Fibroblast of lung (primary cell): ENCODE measurements at regions not wholly inside any gene's neighbourhood (a gene's known extent, or its start where the extent isn't known, plus 50 kb on each side); places are given as distances from the start of the nearest gene placed in this dataset.

Experiments
- CTCF ChIP-seq, 2 donors: IDR thresholded peaks in 1 of 2; conservative IDR thresholded peaks in 1 of 2; 1 replicate in 1 of 2; 2 replicates in 1 of 2; pipeline ENCODE4 v1.5.1; 2011 to 2012; ENCODE audit warnings: low read length in 2 of 2, control low read depth in 1 of 2, inconsistent platforms in 1 of 2, low read depth in 1 of 2, mild to moderate bottlenecking in 1 of 2
- EZH2 ChIP-seq: IDR thresholded peaks from 2 replicates; pipeline ENCODE4 v1.5.1; 2012; ENCODE audit warnings: low read length, control low read depth, mild to moderate bottlenecking; ENCODE audit errors: missing control alignments

GRCh38 chrX:144253356-144253755 lies 369.5 kb downstream of the UBE2NL start:
- no peak for TF ChIP-seq CTCF (conservative IDR thresholded peaks at IDR 0.05 in 1 of 2, IDR thresholded peaks at IDR 0.05 in 1 of 2; ENCODE audit: low read depth in 1 of 2, low read length in 2 of 2)
- TF ChIP-seq EZH2 = no peak
